Dedifferentiated amniotic fluid mesenchymal stem cell (primary cell): ENCODE measurements at regions not wholly inside any gene's neighbourhood (a gene's known extent, or its start where the extent isn't known, plus 50 kb on each side); places are given as distances from the start of the nearest gene placed in this dataset.

Source experiments
- DNase-seq: peaks from one replicate; pipeline ENCODE4 v3.0.0-alpha.2; 2016; ENCODE audit errors: extremely low spot score

GRCh38 chr22:48663297-48663696 lies 1164.4 kb downstream of the BRD1 start:
- no peak for DNase-seq

GRCh38 chr22:48662476-48663135 lies 1165.1 kb downstream of the BRD1 start:
- no peak for DNase-seq

DNA sequence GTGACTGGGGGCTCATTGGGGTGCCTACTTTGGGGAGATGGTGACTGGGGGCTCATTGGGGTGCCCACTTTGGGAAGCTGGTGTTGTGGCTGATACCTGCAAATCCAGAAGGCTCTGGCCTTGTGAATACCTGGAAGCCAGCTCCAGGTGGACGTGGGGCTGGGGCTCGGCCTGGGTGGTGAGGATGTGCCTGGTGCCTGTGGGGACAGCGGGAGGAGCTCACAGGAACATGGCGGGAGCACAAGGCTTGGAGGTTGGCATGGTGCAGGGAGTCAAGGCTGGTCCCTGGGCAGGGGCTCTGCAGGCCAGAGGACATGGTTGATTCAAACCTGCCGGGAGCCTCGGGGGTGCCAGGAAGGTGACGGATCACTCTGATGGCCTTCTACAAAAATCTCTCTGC lies 1165.7 kb downstream of the BRD1 start:
- no peak for DNase-seq

GRCh38 chr22:48660790-48661740 lies 1166.6 kb downstream of the BRD1 start:
- no peak for DNase-seq

DNA sequence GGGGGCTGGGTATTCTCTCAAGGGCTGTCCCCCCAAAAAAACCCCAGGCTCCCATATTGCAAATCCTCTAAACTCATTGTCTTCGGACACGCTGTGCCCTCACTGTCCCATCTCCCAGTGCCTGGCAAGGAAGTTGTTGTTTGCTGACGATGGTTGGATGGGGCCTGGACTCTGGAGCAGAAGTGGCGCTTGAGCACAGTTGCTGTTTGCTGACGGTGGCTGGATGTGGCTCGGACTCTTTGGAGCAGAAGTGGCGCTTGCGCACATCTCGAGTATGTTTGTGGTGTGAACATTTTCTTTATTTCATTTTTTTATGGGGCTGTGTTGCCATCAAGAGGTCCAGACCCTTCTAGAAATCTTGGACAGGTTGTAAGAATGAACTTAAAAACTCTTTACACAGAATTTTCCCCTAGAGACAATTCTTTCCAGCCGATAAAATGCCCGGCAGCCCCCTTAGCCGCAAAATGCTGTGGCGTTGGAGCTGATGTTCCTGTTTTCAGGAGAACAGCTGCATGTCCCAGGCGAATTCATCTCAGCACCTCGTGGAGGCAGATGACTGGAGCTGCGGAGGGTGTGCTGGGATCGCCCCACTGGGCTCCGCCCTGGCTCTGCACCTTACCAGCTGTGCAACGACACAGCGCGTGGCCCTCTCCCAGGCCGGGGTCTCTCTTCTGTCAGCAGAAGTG lies 1167.4 kb downstream of the BRD1 start:
- no peak for DNase-seq

GRCh38 chr22:48659404-48659996 lies 1168.2 kb downstream of the BRD1 start:
- DNase-seq, result no peak

GRCh38 chr22:48658871-48659270 lies 1168.8 kb downstream of the BRD1 start:
- no peak for DNase-seq

DNA sequence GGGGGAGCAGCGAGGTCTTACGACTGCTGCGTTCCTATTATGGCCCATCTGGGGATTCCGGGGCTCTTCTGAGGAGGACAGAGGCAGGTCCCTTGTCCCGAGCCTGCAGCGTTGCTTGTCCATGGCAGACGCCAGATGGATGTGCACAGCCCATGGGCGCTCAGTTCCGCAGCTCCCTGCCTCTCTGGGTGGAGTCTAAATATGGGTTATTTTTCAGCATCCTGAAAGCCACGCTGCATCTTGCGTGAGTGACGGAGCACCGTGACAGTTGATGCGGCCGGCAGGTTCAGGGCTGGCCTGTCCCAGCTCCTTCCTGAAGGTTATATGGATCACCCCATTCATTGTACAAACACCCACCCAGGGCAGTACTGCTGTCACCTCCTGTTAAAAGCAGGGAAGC lies 1169.4 kb downstream of the BRD1 start:
- no peak for DNase-seq

- DNase-seq, result no peak
Observed at GRCh38 chr22:48654492-48654891, 1173.2 kb downstream of the BRD1 start.

- no peak for DNase-seq
Observed at GRCh38 chr22:48653929-48654328, 1173.7 kb downstream of the BRD1 start.

DNA sequence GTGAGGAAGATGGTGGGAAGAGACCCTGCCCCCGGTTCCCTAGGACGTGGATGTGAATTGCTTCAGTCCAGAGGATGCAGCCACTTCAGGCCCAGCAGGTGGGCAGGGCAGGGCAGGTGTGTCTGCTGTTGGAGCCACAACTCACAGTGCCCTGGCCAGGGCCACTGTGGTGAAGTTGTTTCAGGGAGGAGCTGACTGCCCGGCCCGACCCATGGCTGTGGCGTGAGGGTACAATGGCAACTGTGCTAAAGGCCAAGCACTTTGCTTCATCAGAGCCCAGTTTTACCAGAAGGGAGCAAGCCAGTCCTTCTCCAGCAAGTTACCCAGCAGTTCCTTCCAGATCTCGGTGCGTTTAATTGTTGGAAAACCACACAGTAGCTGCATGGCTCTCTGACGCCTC lies 1174.4 kb downstream of the BRD1 start:
- DNase-seq, result no peak

GRCh38 chr22:48652796-48653195 lies 1174.9 kb downstream of the BRD1 start:
- DNase-seq, result no peak

DNA sequence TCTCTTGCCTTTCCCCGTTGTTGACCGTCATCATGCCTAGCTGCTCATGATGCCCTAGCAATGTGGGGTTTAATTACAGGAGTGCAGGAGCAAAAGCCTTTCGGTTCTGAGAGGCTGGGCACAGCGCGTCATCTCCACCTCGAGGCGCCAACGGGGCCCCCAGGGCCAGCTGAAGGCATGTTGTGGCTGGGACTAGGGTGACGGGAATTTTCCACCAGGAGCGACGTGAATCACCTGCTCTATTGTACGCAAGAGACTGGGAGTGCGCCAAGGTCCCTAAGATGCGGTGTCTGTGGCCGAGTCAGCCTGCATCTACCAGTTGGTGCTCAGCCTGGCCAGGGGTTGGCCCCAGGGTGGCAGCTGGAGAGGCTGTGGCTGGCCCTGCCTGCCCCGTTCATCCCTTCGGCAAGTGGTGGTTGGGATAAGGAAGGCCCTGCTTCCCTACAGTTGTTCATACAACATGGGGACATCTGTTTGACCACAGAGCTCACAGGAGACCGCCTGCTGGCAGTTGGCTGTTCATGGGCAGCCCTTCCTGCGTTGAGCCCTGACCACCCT lies 1175.6 kb downstream of the BRD1 start:
- DNase-seq, result no peak

- no peak for DNase-seq
Observed at GRCh38 chr22:48651036-48651890, 1176.4 kb downstream of the BRD1 start.

- no peak for DNase-seq
Observed at GRCh38 chr22:48650323-48651035, 1177.2 kb downstream of the BRD1 start.

DNA sequence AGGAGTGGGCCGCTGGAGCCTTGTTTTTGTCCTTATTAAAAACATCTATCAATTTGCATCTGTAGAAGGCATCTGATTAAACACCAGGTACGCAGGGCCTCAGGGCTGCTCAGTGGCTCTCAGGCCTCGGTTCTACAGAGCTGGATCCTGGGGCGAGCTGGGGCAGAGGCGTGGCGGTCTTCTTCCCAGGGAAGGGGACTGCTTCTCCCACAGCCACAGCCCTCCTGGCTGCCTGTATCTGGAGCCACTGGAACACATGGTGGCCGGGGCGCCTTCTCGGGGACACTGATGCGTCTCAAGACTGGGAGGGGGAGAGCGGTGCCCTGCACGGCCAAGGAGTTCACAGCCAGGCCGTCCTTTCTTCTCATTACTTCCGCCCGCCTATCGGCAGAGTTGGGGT lies 1178.2 kb downstream of the BRD1 start:
- no peak for DNase-seq

DNA sequence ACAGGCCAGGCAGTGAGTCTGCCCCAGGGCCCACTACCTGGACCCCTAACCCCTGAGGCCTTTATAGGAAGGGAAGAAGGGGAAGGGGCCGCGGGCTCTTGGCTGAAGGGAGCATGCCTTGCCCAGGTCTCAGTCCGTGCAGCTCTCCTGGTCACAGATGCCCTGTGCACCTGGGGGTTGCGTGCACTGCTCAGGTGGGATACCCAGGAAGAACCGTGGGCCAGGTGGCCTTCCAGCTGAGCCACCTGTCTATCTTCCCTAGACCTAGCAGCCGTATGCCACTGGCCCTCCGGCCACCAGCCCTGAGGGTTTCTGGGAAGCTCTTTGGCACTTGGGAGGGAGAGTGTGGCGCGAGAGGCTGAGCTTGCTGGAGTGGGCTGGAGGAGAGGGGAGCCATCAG lies 1178.6 kb downstream of the BRD1 start:
- DNase-seq, result no peak

DNA sequence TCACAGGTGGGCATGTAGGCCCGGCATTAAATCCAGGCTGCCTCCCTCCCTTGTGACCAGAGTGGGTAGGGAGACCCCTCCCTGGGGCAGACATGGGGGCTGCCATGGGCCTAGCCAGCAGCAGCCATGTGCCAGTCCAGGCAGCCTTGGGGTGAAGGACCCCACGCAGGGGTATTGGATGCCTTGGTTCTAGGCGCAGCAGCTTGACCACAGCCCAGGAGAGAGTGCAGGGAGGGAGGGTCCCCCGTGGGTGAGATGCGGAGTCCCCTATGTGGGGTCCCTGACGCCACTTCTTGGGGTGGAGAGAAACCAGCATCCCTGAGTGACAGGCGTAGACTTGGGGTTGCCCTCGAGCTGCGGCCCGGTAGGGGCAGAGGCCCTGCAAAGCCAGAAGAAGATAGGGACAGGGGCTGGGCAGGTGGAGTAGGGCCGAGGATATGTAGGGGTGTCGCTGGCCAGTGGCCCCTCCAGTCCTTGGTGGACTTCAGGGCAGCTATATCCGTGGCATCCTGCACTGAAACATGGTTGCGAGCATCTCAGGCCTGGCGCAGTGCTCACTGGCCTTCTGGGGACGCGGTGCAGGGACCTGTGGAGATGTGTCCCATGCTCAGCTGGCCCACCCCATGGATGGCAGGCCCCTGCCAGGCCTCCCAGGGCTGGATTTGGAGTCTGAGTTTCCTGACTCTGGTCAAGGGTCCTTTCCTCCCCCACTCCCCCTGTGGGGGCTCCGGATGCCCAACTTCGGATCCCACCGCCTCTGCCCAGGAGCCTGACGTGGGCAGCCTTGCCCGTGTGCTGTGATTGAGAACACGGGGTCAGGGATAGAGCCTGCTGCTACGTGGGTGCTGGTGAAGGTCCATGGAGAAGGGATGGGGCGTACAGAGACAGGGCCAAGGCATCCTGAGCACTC lies 1179.8 kb downstream of the BRD1 start:
- DNase-seq, result no peak

- DNase-seq, result no peak
Observed at GRCh38 chr22:48647051-48647450, 1180.6 kb downstream of the BRD1 start.
